H1 (cell line): ENCODE measurements at regions not wholly inside any gene's neighbourhood (a gene's known extent, or its start where the extent isn't known, plus 50 kb on each side); places are given as distances from the start of the nearest gene placed in this dataset.

ENCODE experiments used
- CTCF ChIA-PET: fragments of 300-600 bp; sonication (Branson Sonifier 250); formaldehyde crosslinking; loops from one replicate; lab custom pipeline; 2021; ENCODE audit not compliant: partially characterized antibody; lab: Charles Lee
- POLR2A ChIA-PET: fragments of 300-600 bp; sonication (Branson Sonifier 250); formaldehyde crosslinking; loops from one replicate; lab custom pipeline; 2021; ENCODE audit warnings: inconsistent platforms; ENCODE audit not compliant: partially characterized antibody; lab: Charles Lee
- DNase-seq, 2 experiments: peaks; one replicate each; pipeline versions ENCODE4 v3.0.0 to v3.0.0-alpha.2; 2010 to 2022; ENCODE audit warnings: low spot score in 2 of 2, low read depth in 1 of 2, mixed read lengths in 1 of 2
- FAIRE-seq: peaks from 2 replicates; lab custom pipeline; 2011; peaks lifted over from hg19 to GRCh38; lab: Jason Lieb, UNC
- H2AFZ ChIP-seq: 2 replicates; pipeline ENCODE4 v1.8.1; 2012; ENCODE audit warnings: low read length, inconsistent platforms
- H2AK5ac ChIP-seq: 2 replicates; pipeline ENCODE4 v1.6.1; 2013; ENCODE audit warnings: low read depth, low read length
- H2BK120ac ChIP-seq: replicated peaks from 2 replicates; pipeline ENCODE3; 2013; ENCODE audit warnings: low read depth, low read length, inconsistent platforms
- H2BK12ac ChIP-seq: 2 replicates; pipeline ENCODE4 v1.6.1; 2013; ENCODE audit warnings: low read depth, low read length
- H2BK15ac ChIP-seq: 2 replicates; pipeline ENCODE4 v1.6.1; 2013; ENCODE audit warnings: low read length
- H2BK20ac ChIP-seq: 2 replicates; pipeline ENCODE4 v1.6.1; 2013; ENCODE audit warnings: low read length
- H2BK5ac ChIP-seq: 2 replicates; pipeline ENCODE4 v1.6.1; 2013; ENCODE audit warnings: low read depth, low read length
- H3K14ac ChIP-seq: 2 replicates; pipeline ENCODE4 v1.6.1; 2013; ENCODE audit warnings: inconsistent platforms; ENCODE audit not compliant: insufficient read length
- H3K18ac ChIP-seq: 2 replicates; pipeline ENCODE4 v1.6.1; 2013; ENCODE audit warnings: low read length; ENCODE audit errors: extremely low read depth
- H3K23ac ChIP-seq: 2 replicates; pipeline ENCODE4 v1.6.1; 2013; ENCODE audit warnings: inconsistent platforms; ENCODE audit not compliant: insufficient read length
- H3K23me2 ChIP-seq: 2 replicates; pipeline ENCODE4 v1.6.1; 2013; ENCODE audit warnings: low read depth, low read length
- H3K27ac ChIP-seq: 2 replicates; pipeline ENCODE4 v1.6.1; 2011; ENCODE audit warnings: low read depth, low read length, inconsistent platforms
- H3K27me3 ChIP-seq, 4 experiments: replicated peaks in 1 of 4; 1 replicate in 1 of 4; 2 replicates in 3 of 4; pipeline versions ENCODE4 v1.6.1 to v1.8.1; 2011 to 2013; ENCODE audit warnings: low read length in 3 of 4, mild to moderate bottlenecking in 3 of 4, inconsistent platforms in 2 of 4, mixed read lengths in 2 of 4, moderate library complexity in 1 of 4; ENCODE audit not compliant: control insufficient read depth in 3 of 4, insufficient read depth in 3 of 4; ENCODE audit errors: extremely low read depth in 1 of 4
- H3K36me3 ChIP-seq, 4 experiments: 2 replicates each; pipeline versions ENCODE4 v1.6.1 to v1.8.1; 2011 to 2013; ENCODE audit warnings: mild to moderate bottlenecking in 4 of 4, low read length in 3 of 4, moderate library complexity in 2 of 4, control low read depth in 1 of 4, inconsistent platforms in 1 of 4; ENCODE audit not compliant: insufficient read depth in 4 of 4, control insufficient read depth in 2 of 4
- H3K4ac ChIP-seq: replicated peaks from 2 replicates; pipeline ENCODE3; 2013; ENCODE audit warnings: low read length, low read depth, mixed read lengths, inconsistent platforms; ENCODE audit not compliant: insufficient read length
- H3K4me1 ChIP-seq, 4 experiments: replicated peaks in 1 of 4; 1 replicate in 1 of 4; 2 replicates in 3 of 4; pipeline versions ENCODE4 v1.6.1 to v1.8.1; 2011 to 2013; ENCODE audit warnings: low read length in 3 of 4, inconsistent platforms in 2 of 4, mixed read lengths in 1 of 4; ENCODE audit not compliant: insufficient read depth in 4 of 4, control insufficient read depth in 3 of 4
- H3K4me2 ChIP-seq, 2 experiments: 2 replicates each; pipeline versions ENCODE4 v1.6.1 to v1.8.1; 2011 to 2013; ENCODE audit warnings: low read depth in 2 of 2, low read length in 2 of 2, control low read depth in 1 of 2, inconsistent platforms in 1 of 2, mild to moderate bottlenecking in 1 of 2; ENCODE audit not compliant: insufficient read depth in 1 of 2
- H3K4me3 ChIP-seq, 4 experiments: fragments of 200-600, 300-600 bp in 1 of 4; sonication (generic), shearing (Covaris generic), sonication (Bioruptor Twin) in 1 of 4; 2 replicates each; pipeline versions ENCODE4 v1.5.1 to v1.8.1; 2011 to 2016; ENCODE audit warnings: low read length in 4 of 4, low read depth in 3 of 4, control low read depth in 2 of 4, inconsistent platforms in 2 of 4, mild to moderate bottlenecking in 2 of 4, mixed read lengths in 1 of 4, moderate library complexity in 1 of 4; ENCODE audit not compliant: insufficient read depth in 2 of 4; ENCODE audit errors: extremely low read depth in 1 of 4
- H3K56ac ChIP-seq: replicated peaks from 2 replicates; pipeline ENCODE3; 2013; ENCODE audit warnings: low read depth, mild to moderate bottlenecking, mixed read lengths, low read length, inconsistent platforms; ENCODE audit not compliant: insufficient read length
- H3K79me1 ChIP-seq: 2 replicates; pipeline ENCODE4 v1.6.1; 2013; ENCODE audit warnings: low read depth, low read length, control low read depth
- H3K79me2 ChIP-seq, 2 experiments: 2 replicates each; pipeline versions ENCODE4 v1.6.1 to v1.8.1; 2012 to 2013; ENCODE audit warnings: low read length in 2 of 2, mild to moderate bottlenecking in 2 of 2, inconsistent platforms in 1 of 2; ENCODE audit not compliant: insufficient read depth in 2 of 2, control insufficient read depth in 1 of 2
- H3K9ac ChIP-seq, 4 experiments: replicated peaks in 1 of 4; 1 replicate in 1 of 4; 2 replicates in 3 of 4; pipeline versions ENCODE4 v1.6.1 to v1.8.1; 2011 to 2013; ENCODE audit warnings: low read depth in 3 of 4, low read length in 3 of 4, control low read depth in 2 of 4, mild to moderate bottlenecking in 2 of 4, moderate library complexity in 2 of 4, inconsistent platforms in 1 of 4; ENCODE audit errors: extremely low read depth in 1 of 4
- H3K9me3 ChIP-seq, 2 experiments: 2 replicates each; pipeline versions ENCODE4 v1.6.1 to v1.8.1; 2012 to 2013; ENCODE audit warnings: mild to moderate bottlenecking in 2 of 2, moderate library complexity in 2 of 2, control low read depth in 1 of 2, inconsistent platforms in 1 of 2, low read depth in 1 of 2, low read length in 1 of 2, mixed read lengths in 1 of 2; ENCODE audit not compliant: insufficient read depth in 2 of 2
- H4K20me1 ChIP-seq, 2 experiments: replicated peaks in 1 of 2; 2 replicates each; pipeline versions ENCODE3 to v1.8.1; 2011 to 2013; ENCODE audit warnings: inconsistent platforms in 2 of 2, low read length in 2 of 2, mild to moderate bottlenecking in 1 of 2; ENCODE audit not compliant: insufficient read depth in 2 of 2, control insufficient read depth in 1 of 2
- H4K5ac ChIP-seq: 2 replicates; pipeline ENCODE4 v1.6.1; 2013; ENCODE audit warnings: low read length, low read depth, mixed read lengths, inconsistent platforms; ENCODE audit not compliant: insufficient read length
- H4K8ac ChIP-seq: 2 replicates; pipeline ENCODE4 v1.8.0; 2013; ENCODE audit warnings: mild to moderate bottlenecking, moderate library complexity, low read length, inconsistent platforms; ENCODE audit not compliant: insufficient read depth; ENCODE audit errors: extremely low read depth
- H4K91ac ChIP-seq: replicated peaks from 2 replicates; pipeline ENCODE3; 2013; ENCODE audit warnings: low read length, mixed read lengths, inconsistent platforms; ENCODE audit not compliant: insufficient read length
- CBX5 ChIP-seq: fragments of 300-800, 300-1000 bp; sonication (generic); IDR thresholded peaks from 2 replicates; pipeline ENCODE4 v1.7.1; 2016; ENCODE audit warnings: antibody characterized with exemption, low read length, low read depth
- KDM4A ChIP-seq: IDR thresholded peaks from one replicate; pipeline ENCODE4 v1.7.1; 2012; ENCODE audit warnings: low read depth, mild to moderate bottlenecking, moderate library complexity, low read length, inconsistent platforms; ENCODE audit not compliant: severe bottlenecking
- PHF8 ChIP-seq: fragments of 200-600 bp; sonication (generic); conservative IDR thresholded peaks from 2 replicates; pipeline ENCODE4 v1.7.1; 2012; ENCODE audit warnings: low read depth, mild to moderate bottlenecking, inconsistent platforms, low read length, moderate library complexity
- SAP30 ChIP-seq: fragments of 300-600 bp; sonication (generic); IDR thresholded peaks from 2 replicates; pipeline ENCODE4 v1.7.1; 2012; ENCODE audit warnings: low read length, moderate library complexity, mild to moderate bottlenecking, inconsistent platforms; ENCODE audit not compliant: insufficient read depth, insufficient replicate concordance
- WGBS, 2 experiments: shearing (Covaris generic) in 1 of 2; methylation state at CpG; one replicate each; pipeline versions ENCODE4 v1.1.6 to v1.1.7; 2013 to 2015; ENCODE audit warnings: low lambda C conversion rate in 2 of 2, mixed read lengths in 2 of 2, inconsistent platforms in 1 of 2, low coverage in 1 of 2, missing lambda C conversion rate in 1 of 2; ENCODE audit not compliant: insufficient replicate concordance in 2 of 2, insufficient coverage in 1 of 2, insufficient read length in 1 of 2; ENCODE audit errors: extremely low coverage in 1 of 2, missing lambda C conversion rate in 1 of 2; 5-methylcytosine and 5-hydroxymethylcytosine counted together
- TF ChIP-seq, protein P1 (sequence below), 3 experiments: IDR thresholded peaks; 1 replicate in 2 of 3; 2 replicates in 1 of 3; pipeline versions ENCODE4 v1.5.1 to v1.6.1; 2011; ENCODE audit warnings: low read length in 3 of 3, mild to moderate bottlenecking in 3 of 3, inconsistent platforms in 2 of 3, low read depth in 1 of 3, moderate library complexity in 1 of 3; ENCODE audit not compliant: insufficient read depth in 1 of 3; ENCODE audit errors: control extremely low read depth in 1 of 3

DNA sequence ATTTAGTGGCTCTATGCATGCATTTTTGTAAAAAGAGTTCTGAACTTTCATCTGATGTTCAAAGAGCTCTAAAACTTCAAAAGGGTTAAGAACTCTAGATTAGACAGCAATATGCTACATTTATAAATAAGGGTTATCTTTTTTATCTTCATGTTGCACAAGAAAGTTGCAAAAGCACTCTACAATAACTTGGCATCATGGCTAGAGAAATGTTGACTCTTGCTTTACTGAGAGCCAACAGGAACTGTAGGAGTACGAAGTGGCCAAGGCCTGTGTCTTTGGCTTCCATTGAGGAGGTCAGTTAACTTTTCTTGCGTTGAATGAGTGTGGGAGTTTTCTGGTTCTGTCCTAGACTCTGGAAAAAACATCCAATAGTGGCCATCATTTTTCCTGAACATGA is 516.9 kb downstream of the TFAP2B start:
- DNase-seq (no peak), FAIRE-seq (no peak)
- CTCF ChIA-PET, result interaction anchor here (3.9 kb wide), 1 partner anchor 15 kb away, joined by 13 read pairs; no protein-coding TSS in a partner anchor
- H3K36me3 ChIP-seq, result no peaks in the 10 kb centered on the region
- H3K9me3 ChIP-seq, result no peaks in the 10 kb centered on the region
- no peak overlapping the region for H3K14ac ChIP-seq
- TF ChIP-seq PHF8 (no peak), KDM4A (no peak), CBX5 (no peak), SAP30 (no peak)
- TF ChIP-seq, protein P1, sequence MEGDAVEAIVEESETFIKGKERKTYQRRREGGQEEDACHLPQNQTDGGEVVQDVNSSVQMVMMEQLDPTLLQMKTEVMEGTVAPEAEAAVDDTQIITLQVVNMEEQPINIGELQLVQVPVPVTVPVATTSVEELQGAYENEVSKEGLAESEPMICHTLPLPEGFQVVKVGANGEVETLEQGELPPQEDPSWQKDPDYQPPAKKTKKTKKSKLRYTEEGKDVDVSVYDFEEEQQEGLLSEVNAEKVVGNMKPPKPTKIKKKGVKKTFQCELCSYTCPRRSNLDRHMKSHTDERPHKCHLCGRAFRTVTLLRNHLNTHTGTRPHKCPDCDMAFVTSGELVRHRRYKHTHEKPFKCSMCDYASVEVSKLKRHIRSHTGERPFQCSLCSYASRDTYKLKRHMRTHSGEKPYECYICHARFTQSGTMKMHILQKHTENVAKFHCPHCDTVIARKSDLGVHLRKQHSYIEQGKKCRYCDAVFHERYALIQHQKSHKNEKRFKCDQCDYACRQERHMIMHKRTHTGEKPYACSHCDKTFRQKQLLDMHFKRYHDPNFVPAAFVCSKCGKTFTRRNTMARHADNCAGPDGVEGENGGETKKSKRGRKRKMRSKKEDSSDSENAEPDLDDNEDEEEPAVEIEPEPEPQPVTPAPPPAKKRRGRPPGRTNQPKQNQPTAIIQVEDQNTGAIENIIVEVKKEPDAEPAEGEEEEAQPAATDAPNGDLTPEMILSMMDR (IDR thresholded peaks at IDR 0.05; ENCODE audit: control extremely low read depth in 1 of 3, insufficient read depth in 1 of 3, low read depth in 1 of 3, low read length in 3 of 3), result no peak
- H2BK15ac ChIP-seq, result no peak overlapping the region
- H3K23ac ChIP-seq, result no peak overlapping the region
- H4K8ac ChIP-seq, result no peak overlapping the region
- H2BK20ac ChIP-seq, result no peak overlapping the region
- H3K18ac ChIP-seq, result no peak overlapping the region
- H3K4me3 ChIP-seq, result no peak overlapping the region
- no peaks in the 10 kb centered on the region for H3K23me2 ChIP-seq
- H4K91ac ChIP-seq, result no peak overlapping the region
- H3K4me2 ChIP-seq, result no peak overlapping the region
- no peaks in the 10 kb centered on the region for H3K27me3 ChIP-seq
- H2AK5ac ChIP-seq, result no peak overlapping the region
- peaks cover 1 to 5% (median 3%) of the 10 kb centered on the region in 4 experiments; a peak in 5 of 7 replicates for H3K4me1 ChIP-seq
- H3K4ac ChIP-seq, result no peak overlapping the region
- H4K20me1 ChIP-seq, result no peaks in the 10 kb centered on the region
- no peak overlapping the region for H3K56ac ChIP-seq
- H2AFZ ChIP-seq, result no peak overlapping the region
- H2BK12ac ChIP-seq, result no peak overlapping the region
- no peaks in the 10 kb centered on the region for H3K79me2 ChIP-seq
- no peak overlapping the region for H3K9ac ChIP-seq
- H3K79me1 ChIP-seq, result no peaks in the 10 kb centered on the region
- H2BK120ac ChIP-seq, result no peak overlapping the region
- POLR2A ChIA-PET, result no interaction called here
- WGBS, 2 experiments, result 87% methylated on average over 2 of the region's 2 CpGs; no CpG with 5 or more reads in 1 of the 2 experiments
- no peak overlapping the region for H2BK5ac ChIP-seq
- no peak overlapping the region for H4K5ac ChIP-seq
- no peak overlapping the region for H3K27ac ChIP-seq
